Ishikawa (cell line): ENCODE measurements at regions not wholly inside any gene's neighbourhood (a gene's known extent, or its start where the extent isn't known, plus 50 kb on each side); places are given as distances from the start of the nearest gene placed in this dataset.

Experiments
- CEBPB ChIP-seq: IDR thresholded peaks from 2 replicates; pipeline ENCODE4 v1.6.1; 2012
- EGR1 ChIP-seq: IDR thresholded peaks from 2 replicates; pipeline ENCODE4 v1.6.1; 2012
- EP300 ChIP-seq: IDR thresholded peaks from 2 replicates; pipeline ENCODE4 v1.6.1; 2012; ENCODE audit warnings: borderline replicate concordance
- FOXM1 ChIP-seq: IDR thresholded peaks from 2 replicates; pipeline ENCODE4 v1.6.1; 2012; ENCODE audit warnings: low read depth, borderline replicate concordance
- RAD21 ChIP-seq: IDR thresholded peaks from 2 replicates; pipeline ENCODE4 v1.6.1; 2012; ENCODE audit warnings: low read depth
- TCF12 ChIP-seq: IDR thresholded peaks from 2 replicates; pipeline ENCODE4 v1.6.1; 2012; ENCODE audit warnings: low read depth
- YY1 ChIP-seq: IDR thresholded peaks from 2 replicates; pipeline ENCODE4 v1.6.1; 2012; ENCODE audit warnings: low read depth
- TF ChIP-seq, protein P1 (sequence below): IDR thresholded peaks from 2 replicates; pipeline ENCODE4 v1.6.1; 2012
- TF ChIP-seq, protein P2 (sequence below): IDR thresholded peaks from 2 replicates; pipeline ENCODE4 v1.6.1; 2012; ENCODE audit warnings: low read depth, mild to moderate bottlenecking

- TF ChIP-seq YY1 (no peak), EP300 (no peak), EGR1 (no peak), TCF12 (no peak), RAD21 (no peak), FOXM1 (no peak), CEBPB (no peak)
- TF ChIP-seq, protein P1, sequence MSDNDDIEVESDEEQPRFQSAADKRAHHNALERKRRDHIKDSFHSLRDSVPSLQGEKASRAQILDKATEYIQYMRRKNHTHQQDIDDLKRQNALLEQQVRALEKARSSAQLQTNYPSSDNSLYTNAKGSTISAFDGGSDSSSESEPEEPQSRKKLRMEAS = no peak
- TF ChIP-seq, protein P2, sequence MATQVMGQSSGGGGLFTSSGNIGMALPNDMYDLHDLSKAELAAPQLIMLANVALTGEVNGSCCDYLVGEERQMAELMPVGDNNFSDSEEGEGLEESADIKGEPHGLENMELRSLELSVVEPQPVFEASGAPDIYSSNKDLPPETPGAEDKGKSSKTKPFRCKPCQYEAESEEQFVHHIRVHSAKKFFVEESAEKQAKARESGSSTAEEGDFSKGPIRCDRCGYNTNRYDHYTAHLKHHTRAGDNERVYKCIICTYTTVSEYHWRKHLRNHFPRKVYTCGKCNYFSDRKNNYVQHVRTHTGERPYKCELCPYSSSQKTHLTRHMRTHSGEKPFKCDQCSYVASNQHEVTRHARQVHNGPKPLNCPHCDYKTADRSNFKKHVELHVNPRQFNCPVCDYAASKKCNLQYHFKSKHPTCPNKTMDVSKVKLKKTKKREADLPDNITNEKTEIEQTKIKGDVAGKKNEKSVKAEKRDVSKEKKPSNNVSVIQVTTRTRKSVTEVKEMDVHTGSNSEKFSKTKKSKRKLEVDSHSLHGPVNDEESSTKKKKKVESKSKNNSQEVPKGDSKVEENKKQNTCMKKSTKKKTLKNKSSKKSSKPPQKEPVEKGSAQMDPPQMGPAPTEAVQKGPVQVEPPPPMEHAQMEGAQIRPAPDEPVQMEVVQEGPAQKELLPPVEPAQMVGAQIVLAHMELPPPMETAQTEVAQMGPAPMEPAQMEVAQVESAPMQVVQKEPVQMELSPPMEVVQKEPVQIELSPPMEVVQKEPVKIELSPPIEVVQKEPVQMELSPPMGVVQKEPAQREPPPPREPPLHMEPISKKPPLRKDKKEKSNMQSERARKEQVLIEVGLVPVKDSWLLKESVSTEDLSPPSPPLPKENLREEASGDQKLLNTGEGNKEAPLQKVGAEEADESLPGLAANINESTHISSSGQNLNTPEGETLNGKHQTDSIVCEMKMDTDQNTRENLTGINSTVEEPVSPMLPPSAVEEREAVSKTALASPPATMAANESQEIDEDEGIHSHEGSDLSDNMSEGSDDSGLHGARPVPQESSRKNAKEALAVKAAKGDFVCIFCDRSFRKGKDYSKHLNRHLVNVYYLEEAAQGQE = no peak
Observed at GRCh38 chr5:51573835-51574234, 190.6 kb downstream of the ISL1 start.
